ENCODE measurements at regions not wholly inside any gene's neighbourhood (a gene's known extent, or its start where the extent isn't known, plus 50 kb on each side); places are given as distances from the start of the nearest gene placed in this dataset.
A peak's percentile ranks its signal among the peaks of the same experiment; 100 is the strongest.

- TF ChIP-seq POLR2A (IDR thresholded peaks at IDR 0.05) (no peak), CTCF (IDR thresholded peaks at IDR 0.05) (peak; percentile 81 to 89 (median 83))
These were observed 52.3 kb upstream of the IFNGR1 start for GRCh38 chr6:137271245-137272183.

Data from tibial nerve (tissue), 3 donors.